GM18907 (cell line): ENCODE measurements at regions not wholly inside any gene's neighbourhood (a gene's known extent, or its start where the extent isn't known, plus 50 kb on each side); places are given as distances from the start of the nearest gene placed in this dataset.

Source experiments
- ATAC-seq: cut with Tn5 transposase; IDR thresholded peaks from one replicate; pipeline ENCODE4 v1.9.1; 2021; ENCODE audit warnings: mild to moderate bottlenecking, moderate library complexity; ENCODE audit not compliant: unreplicated experiment

DNA sequence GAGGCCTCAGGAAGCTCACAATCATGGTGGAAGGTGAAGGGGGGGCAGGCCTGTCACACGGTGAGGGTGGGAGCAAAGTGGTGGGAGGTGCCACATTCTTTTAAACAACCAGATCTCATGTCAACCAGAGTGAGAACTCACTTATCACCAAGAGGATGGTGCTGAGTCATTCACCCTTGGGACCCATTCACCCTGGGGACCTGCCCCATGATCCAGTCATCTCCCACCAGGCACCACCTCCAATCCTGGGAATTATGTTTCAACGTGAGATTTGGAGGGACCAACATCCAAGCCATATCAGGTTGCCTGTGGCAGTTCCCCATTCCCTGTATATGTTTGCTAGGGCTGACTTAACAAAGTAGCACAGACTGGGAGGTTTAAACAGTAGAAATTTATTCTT is 318.4 kb upstream of the CLNK start:
- ATAC-seq = no peak

DNA sequence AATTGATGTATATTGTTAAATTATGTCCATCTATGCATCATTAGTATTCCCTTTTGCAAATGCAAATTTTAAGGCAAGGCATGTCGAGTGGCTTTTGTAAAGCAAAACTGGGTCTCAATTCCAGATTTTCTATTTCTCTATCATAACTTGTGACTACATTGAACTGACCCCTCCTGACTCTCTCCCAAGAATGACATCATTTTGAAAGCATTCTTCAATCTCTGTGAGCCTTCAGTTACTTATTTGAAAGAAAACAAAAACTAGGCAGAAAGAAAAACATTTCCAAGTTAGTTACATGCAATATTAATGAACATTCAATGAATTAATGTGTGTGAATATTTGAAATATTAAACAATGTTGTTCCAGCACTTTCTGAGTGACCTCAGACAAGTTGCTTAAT is 314.3 kb upstream of the CLNK start:
- no peak for ATAC-seq

DNA sequence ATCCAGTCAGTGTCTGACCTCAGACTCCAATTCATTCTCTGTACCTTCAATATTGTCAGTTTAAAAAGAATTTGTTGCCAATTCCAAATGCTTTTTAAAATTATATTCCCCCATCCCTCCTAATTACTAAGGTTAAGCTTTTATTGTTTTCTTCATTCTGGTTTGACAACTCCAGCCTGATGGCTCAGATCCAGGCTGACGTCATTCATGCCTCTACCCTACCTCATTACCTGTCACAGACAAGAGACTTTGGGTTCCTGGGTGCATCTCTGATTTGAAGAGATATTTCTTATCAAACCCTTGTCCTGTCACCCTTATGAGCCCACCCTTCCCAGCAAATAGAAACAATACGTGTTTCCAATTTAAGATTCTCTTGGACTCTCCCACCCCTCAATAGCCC is 300.2 kb upstream of the CLNK start:
- ATAC-seq = no peak

DNA sequence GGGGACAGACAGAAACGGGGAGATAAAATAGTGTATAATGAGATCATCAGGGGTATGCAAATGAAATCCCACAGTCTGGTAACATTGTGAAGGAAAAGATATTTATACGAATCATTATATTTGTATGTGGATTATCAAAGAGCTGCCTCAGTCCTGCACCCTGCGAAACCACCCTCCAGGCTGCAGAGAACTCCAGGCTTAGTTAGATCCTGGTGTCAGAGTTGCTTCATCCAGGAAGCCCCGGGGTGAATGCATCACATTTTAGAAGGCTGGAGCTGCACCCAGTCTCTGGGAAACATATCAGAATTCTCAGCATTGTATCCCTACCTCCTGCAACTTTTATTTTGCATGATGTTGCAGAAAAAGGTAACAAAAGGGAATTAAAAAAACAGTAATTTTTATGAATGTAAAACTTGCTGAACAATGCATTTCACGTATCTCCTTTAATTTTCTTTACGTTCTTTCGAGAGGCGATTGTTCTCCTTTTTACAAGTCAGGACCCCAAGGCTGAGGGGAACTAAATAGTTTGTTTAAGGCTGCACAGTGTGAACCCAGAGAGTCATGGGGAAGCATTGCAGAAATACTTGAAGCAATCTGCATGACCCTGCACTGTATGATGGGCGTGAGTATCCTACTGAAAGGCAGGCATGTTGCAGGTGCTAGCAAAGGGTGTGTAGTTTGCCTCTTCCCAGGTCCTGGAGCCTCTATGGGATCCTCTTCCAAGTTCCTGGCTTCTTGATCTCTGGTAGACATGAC is 299.5 kb upstream of the CLNK start:
- ATAC-seq = no peak

DNA sequence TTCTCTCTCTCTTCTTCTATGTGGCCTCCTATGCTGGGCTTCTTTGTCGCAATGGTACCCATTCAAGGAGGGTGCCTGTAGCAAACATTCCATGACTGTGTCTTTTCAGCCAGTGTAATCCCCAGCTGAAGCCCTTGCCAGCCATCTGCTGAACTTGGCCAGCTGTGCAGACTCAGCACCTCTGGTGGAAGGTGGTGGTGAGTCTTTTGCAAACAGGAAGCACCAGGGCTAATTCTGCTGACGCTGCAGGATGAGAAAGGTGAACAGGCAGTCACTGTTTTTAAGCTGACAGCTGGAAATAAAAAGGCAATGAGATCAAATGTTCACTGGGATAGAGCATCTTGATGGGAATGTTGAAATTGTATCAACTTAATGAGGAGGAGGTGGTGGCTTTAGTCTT is 298.7 kb upstream of the CLNK start:
- ATAC-seq = peak; percentile 88

DNA sequence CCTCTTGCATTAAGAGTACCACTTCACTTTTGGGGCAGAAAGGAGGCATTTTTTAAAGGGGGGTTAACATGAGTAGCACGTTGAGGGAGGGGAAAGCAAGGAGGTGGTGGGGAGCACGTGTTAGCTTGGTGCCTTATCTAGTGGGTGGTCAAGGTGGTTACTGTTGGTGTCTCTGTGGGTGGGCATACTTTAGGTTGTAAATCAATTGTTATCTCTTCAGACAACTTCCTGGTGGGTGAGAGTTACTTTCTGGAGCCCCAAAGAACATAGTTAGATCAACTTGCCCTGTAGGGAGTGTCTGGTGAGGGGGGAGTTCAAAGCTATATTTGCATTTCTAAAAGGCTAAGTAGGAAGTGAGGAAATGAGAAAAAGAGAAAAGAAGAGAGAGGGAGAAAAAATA is 297.7 kb upstream of the CLNK start:
- no peak for ATAC-seq

DNA sequence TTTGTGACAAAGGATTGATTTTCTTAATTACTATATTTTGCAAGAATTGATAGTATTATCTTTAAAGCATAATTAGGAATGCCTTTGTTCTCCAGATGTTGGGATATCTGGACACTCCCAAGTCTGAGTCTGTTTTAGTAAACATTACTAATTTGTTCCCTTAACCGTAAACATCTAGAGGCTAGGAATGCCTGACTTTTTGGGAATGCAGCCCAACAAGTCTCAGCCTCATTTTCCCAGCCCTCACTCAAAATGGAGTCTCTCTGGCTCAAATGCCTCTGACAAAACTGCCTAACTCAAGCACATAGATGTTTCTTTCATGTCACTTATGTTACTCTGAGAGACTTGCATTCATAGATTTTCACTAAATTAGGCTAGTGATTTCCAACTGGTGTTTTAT is 297.0 kb upstream of the CLNK start:
- no peak for ATAC-seq

DNA sequence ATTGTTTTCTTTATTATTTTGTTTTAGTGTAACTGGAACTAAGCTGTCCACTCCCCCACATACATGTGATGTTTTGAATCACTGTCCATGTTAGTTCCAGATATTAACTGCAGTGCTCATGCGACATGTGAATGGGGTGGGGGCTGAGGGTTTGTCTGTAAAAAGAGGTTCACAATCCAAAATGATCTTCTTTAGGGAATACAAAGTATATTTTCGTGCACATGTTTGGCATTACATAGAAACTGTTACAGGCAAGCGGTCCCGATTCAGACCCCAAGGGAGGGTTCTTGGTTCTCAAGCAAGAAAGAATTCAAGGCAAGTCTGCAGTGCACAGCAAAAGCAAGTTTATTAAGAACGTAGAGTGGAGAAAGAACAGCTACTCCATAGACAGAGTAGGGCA is 296.5 kb upstream of the CLNK start:
- ATAC-seq = no peak

DNA sequence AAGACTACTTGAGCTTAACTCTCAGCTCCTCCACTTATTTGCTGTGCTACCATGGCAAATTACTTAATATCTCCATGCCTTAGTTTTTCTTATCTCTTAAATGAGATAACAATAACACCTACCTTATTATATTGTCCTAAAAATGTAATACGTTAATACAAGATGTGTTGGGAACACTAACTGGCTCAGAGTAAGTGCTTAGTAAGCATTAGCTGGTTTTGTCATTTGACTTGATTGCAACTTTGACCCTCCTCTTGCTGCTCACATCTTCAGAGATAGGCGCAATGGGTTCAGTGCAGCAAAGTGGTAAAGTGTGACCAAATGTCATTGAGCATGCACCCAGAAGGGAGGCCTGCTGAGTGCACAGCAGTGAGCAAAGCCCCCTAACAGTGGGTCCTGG is 294.5 kb upstream of the CLNK start:
- no peak for ATAC-seq

DNA sequence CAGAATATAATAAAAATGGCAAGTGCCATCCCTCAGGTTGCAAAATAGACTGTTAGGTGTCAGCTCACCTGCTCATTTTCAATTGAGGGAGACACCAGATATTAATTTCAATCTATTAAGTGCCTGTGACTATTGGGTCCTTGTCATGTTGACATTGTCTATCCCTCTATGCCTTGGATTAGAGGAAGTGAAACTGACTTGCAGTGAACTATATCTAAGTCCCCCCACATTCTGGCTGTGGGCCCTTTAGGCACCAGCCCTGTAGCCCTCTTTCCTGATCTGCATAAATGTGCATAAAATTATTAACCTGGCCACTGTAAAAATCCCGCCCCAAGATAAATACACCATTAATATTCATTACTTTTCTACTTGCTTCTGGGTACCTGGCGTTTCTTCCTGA is 293.0 kb upstream of the CLNK start:
- ATAC-seq = peak; percentile 90

DNA sequence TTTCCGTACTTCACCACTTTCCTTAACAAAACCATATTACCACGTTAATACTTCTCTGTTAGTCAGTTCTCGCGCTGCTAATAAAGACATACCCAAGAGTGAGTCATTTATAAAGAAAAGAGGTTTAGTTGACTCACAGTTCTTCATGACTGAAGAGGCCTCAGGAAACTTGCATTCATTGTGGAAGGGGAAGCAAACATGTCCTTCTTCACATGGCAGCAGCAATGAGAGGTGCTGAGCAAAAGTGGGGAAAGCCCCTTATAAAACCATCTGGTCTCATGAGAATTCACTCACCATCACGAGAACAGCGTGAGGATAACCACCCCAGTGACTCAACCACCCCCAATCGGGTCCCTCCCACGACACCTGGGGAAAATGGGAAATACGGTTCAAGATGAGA is 289.8 kb upstream of the CLNK start:
- no peak for ATAC-seq

DNA sequence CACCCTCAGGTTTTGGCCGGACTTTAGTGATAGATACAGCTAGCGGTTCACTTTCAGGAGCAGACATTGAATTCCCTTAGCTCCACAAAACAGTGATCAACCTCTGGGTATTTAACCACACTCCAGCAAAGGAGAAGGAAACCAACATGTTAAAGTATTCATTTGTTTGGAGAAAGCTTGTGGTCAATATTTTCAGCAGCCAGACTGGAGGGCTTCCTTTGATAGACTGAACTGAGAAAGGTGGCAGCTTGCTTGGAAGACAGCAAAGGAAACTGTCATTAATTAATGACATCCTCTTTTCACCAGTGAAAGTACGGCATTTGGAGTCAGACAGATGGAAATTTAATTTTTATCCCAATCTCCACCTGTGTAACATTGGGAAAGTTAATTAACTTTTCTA is 289.1 kb upstream of the CLNK start:
- no peak for ATAC-seq

DNA sequence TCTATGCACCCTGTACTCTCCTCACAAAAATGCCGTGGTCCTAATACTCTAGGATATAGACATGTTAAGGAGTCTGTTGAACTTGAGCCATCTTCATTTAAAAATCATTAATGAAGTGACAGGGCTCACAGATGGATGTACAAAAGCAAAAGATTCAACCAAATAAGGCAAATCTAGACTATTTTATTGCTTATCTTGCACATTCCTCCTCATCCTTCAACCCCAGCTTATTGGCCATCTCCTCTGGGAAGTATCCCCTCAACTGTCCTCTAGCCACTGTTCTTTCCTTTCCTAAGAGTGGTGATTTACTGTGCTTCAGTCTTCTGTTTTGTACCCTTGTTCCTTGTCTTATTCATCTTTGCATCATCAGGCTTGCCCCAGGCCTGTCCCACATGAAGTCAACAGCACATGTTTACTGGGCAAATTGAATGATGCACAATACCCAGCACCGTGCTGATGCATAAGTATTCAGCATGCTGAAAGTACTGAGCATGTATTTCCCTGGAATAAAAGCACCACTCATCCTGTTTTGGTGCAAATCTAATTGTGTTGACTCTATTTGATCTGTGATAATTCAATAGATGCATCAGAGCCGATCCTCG is 287.3 kb upstream of the CLNK start:
- ATAC-seq = no peak

DNA sequence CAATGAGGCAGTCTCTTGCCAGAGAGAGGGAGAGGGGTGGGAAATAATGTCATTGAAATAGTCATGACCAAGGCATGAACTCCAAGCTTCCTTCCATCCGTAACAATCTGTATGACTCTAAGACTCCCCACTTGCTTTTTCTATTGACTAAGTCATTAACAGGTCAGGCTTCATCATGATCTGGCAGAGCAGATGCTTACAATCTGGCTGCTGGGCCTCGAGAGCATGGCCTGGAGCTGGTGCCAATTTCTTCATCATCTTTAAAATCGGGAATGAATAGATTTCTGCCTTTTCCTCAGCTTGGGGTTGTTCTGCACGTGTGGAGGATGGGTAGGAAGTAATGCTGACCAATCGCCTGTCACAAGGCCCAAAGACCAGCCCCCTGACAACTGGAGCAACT is 280.6 kb upstream of the CLNK start:
- no peak for ATAC-seq

DNA sequence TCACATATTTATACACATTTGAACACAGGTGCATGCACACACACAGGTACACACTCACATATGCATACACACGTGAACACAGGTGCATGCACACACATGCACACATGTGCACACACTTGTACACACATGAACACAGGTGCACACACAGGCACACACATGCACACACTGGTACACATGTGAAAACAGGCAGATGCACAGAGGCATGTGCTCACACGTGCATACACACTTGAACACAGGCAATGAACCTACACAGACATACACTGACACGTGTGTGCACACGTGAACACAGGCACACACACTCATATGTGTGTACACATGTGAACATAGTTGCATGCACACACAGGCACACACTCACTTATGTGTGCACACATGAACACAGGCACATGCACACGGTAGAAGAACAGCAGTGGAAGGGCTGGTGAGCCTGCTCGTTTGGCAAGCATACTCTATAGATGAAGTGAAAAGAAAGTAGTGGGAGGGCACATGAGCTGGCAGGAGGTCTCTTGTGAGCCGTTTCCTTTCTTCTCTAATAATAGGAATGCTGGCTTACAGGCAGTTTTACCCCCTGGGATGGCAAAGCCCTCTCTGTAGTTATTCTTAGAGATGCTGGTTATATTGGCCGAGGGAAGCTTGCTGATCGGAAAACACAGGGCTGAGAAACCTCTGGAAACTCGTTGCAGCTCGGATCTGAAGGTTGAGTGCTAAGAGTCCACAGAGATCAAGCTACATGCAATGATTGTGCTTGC is 279.6 kb upstream of the CLNK start:
- ATAC-seq = no peak

DNA sequence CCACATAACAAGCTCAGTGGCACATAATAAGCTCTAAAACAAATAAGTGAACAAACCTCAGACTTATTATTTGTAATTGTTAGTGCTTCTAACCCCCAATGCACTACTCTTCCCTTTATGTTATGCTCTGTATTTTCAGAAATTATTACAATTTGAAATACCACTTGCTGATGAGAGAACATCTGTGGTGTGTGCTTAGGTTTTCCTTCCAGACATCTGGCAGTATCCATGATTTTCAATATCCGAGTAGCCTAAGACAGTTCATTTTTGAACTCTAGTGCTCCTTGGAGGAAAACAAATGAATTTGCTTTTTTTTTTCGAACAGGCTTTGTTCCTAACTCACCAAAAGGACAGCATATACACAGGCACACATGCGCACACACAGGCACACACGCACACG is 278.7 kb upstream of the CLNK start:
- no peak for ATAC-seq

DNA sequence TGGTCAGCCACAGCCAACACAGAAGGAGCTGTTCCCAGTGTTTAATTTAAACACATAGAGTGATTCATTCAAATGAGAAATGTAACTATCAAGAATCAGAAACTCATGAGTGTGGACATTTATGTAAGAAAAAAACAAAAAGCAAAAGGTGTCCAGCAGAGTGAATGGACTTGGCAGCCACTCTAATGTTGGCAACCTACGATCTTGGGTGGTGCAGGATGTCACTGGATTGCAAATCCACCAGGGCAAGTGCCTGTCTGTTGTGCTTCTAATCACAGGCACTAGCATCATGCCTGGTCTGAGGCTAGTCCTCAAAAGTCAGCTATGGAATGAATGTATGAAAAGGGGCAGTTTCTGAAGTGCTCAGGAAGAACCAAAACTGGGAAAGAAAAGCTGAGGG is 277.7 kb upstream of the CLNK start:
- no peak for ATAC-seq

DNA sequence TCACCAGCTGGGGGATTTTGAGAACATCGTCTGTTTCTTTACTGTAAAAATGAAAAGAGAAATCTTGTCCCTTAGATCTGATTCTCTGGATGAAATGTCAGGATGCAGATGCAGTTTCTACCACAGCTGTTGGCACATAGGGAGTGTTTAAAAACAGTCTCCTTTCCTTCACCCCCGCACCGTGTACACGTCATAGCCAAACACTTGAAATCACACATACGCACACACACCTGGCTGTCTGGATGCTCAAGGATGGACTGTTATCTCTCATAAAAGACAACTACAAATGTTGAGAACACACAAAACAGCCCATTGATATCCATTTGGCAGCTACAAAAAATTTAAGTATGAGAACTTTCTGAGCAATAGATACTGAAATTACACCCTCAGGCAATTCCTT is 275.8 kb upstream of the CLNK start:
- ATAC-seq = no peak

DNA sequence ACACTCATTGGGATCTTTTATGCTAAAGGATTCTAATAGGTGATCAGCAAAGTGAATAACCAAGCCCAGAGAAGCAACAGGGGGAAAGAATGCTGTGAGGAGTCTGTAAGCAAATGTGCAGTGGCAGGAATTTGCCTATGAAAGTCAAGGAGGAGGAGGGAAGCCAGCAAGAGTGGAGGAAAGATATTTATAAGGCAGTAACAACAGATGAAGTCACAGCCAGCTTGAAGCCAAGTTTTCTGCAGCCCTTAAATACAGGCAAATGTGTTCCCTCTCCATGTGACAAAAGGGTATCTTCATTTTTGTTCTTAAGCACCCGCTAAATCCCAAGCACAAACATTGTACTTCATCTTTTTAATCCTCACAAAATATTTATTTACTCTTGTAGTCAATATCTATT is 275.0 kb upstream of the CLNK start:
- ATAC-seq = no peak

DNA sequence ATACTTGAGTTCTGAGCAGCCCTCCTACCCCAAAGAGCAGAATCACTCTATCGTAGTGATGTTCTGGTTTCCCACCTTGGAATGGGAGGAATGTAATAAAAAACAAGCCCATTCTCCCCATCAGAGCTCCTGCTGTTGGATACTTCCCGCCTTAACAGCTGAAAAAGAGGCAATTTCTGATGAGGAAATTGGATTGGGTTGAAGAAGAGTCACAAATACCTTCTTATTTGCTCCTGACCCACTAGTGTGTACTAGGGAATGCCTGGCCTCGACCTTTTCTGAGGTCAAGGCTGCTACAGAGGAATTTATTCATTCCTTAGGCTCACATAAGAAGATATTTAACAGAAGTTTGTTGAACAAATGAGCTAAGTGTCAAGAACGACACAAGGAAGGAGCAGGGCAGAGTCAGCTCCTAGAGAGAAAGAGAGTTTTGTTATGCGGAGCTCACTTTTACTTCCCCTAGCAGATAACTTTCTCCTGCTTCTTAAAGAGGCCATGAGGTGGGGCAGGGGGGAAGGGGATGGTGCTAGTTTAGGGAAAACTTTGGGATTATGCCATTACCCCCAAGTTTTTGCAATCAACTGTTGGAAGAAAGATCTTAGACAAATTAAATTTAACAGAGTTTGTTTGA is 273.8 kb upstream of the CLNK start:
- ATAC-seq = no peak

DNA sequence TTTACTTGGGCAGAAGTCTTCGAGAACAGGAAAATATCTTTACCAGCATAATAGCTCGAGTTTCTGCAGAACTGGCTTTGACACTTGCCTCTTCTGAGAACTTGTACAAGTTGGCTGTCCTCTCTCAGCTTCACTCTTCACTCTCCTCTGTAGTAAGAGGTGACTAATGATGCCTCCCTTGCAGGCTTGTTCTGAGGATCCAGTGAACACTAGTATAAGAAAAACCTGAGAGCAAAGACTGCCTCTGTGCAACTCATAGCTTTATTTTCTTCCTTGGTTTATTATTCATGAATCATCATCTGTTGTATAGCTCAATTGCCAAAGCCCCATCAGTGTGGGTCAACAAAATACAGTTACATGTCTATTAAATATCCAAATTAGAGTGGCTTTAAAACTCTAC is 266.7 kb upstream of the CLNK start:
- no peak for ATAC-seq
